ENCODE measurements at regions not wholly inside any gene's neighbourhood (a gene's known extent, or its start where the extent isn't known, plus 50 kb on each side); places are given as distances from the start of the nearest gene placed in this dataset.
"Not testable (repeated sequence)": the region's sequence is repeated elsewhere in the genome, so short reads cannot be mapped to it uniquely, and the experiment has no call there.

GRCh38 chr9:74172874-74173273, 324.3 kb upstream of the RORB start:
- TF ChIP-seq, protein P1, sequence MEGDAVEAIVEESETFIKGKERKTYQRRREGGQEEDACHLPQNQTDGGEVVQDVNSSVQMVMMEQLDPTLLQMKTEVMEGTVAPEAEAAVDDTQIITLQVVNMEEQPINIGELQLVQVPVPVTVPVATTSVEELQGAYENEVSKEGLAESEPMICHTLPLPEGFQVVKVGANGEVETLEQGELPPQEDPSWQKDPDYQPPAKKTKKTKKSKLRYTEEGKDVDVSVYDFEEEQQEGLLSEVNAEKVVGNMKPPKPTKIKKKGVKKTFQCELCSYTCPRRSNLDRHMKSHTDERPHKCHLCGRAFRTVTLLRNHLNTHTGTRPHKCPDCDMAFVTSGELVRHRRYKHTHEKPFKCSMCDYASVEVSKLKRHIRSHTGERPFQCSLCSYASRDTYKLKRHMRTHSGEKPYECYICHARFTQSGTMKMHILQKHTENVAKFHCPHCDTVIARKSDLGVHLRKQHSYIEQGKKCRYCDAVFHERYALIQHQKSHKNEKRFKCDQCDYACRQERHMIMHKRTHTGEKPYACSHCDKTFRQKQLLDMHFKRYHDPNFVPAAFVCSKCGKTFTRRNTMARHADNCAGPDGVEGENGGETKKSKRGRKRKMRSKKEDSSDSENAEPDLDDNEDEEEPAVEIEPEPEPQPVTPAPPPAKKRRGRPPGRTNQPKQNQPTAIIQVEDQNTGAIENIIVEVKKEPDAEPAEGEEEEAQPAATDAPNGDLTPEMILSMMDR (IDR thresholded peaks at IDR 0.05; ENCODE audit: low read depth, low read length), result no peak
- H3K4me3 ChIP-seq (replicated peaks in 1 of 2; ENCODE audit: low read depth in 2 of 2, low read length in 2 of 2), result no peak overlapping the region
- no peak for DNase-seq (ENCODE audit: low read depth in 2 of 2)

DNA sequence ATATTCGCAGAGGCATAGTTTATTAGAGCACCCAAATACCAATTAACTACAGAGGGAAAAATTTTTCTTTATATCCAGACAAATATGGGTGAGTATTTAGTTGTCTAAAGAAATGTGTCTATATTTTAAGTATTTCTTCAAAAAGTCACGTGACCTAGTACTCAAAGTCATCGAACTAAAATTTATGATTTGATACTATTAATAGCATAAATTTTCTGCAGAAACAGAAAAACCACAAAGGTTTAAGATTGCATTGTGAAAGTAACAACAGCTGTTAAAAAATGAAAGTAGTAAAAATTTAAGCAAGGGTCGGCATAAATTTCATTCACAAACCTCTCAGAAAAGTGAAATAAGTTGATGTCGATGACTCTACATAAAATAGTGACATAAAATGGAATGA, 323.9 kb upstream of the RORB start:
- TF ChIP-seq, protein P1 (IDR thresholded peaks at IDR 0.05; ENCODE audit: low read depth, low read length), result no peak
- DNase-seq (ENCODE audit: low read depth in 2 of 2), result no peak
- H3K4me3 ChIP-seq (replicated peaks in 1 of 2; ENCODE audit: low read depth in 2 of 2, low read length in 2 of 2), result no peak overlapping the region

DNA sequence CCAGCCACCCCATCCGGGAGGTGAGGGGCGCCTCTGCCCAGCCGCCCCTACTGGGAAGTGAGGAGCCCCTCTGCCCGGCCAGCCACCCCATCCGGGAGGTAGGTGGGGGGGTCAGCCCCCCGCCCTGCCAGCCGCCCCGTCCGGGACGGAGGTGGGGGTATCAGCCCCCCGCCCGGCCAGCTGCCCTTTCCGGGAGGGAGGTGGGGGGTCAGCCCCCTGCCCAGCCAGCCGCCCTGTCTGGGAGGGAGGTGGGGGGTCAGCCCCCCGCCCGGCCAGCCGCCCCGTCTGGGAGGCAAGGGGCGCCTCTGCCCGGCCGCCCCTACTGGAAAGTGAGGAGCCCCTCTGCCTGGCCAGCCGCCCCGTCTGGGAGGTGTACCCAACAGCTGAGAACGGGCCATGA, 299.4 kb upstream of the RORB start:
- DNase-seq (ENCODE audit: low read depth in 2 of 2); H3K4me3 ChIP-seq (replicated peaks in 1 of 2; ENCODE audit: low read depth in 2 of 2, low read length in 2 of 2): not testable (repeated sequence)

GRCh38 chr9:74205056-74205455, 292.1 kb upstream of the RORB start:
- DNase-seq (ENCODE audit: low read depth in 2 of 2), result no peak
- TF ChIP-seq, protein P1 (IDR thresholded peaks at IDR 0.05; ENCODE audit: low read depth, low read length), result no peak
- no peak overlapping the region for H3K4me3 ChIP-seq (replicated peaks in 1 of 2; ENCODE audit: low read depth in 2 of 2, low read length in 2 of 2)

DNA sequence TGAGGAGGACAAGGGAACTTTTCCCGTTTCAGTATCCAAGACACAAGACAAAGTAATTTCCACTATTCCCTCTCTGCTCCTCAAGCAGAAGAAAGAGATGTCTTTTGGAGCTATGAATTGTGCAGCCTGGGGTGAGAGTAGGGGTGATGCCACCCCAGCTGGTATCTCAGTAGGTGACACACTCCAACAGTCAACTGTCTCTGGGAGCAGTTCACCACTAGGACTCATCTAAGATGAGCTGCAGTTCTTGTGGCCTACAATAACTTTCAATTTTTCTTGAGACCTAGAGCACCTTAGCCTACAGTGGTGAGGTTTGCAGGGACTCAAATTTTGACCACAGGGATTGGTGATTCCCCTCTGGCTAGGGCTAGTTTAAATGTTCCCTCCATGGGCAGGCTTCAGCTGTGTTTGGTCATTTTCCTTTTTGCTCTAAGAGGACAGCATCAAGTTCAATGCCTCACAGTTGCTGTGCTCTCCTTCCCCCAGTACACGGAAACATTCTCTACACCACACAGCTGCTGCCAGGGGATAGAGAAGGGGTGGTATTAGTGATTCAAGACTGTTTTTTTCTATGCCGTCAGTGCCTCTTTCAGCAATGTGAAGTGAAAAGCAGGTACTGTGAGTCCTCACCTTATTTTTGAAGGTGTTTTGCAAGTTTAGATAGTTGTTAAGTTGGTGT, 278.6 kb upstream of the RORB start:
- no peak for DNase-seq (ENCODE audit: low read depth in 2 of 2)
- H3K4me3 ChIP-seq (replicated peaks in 1 of 2; ENCODE audit: low read depth in 2 of 2, low read length in 2 of 2), result no peak overlapping the region
- TF ChIP-seq, protein P1 (IDR thresholded peaks at IDR 0.05; ENCODE audit: low read depth, low read length), result no peak

DNA sequence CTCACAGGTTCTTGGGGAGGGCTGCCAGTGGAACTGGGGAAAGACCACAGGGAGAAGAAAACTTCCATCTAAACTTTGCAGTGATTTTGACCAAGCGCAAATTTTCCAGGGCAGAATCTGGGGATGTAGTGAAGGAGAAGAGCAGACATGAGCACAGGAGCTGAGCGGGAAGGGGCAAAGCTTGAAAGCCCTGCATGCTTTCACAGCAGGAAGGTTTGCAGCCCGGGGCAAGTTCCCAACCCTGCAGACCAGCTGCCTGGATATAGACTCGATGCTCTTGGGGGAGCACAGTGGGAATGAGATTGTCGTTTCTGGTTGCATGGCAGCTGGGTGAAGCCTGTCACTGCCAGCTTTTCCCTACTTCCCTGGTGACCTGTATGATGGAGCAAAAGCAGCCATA, 276.8 kb upstream of the RORB start:
- TF ChIP-seq, protein P1 (IDR thresholded peaks at IDR 0.05; ENCODE audit: low read depth, low read length), result no peak
- no peak for DNase-seq (ENCODE audit: low read depth in 2 of 2)
- H3K4me3 ChIP-seq (replicated peaks in 1 of 2; ENCODE audit: low read depth in 2 of 2, low read length in 2 of 2), result no peak overlapping the region

GRCh38 chr9:74236857-74237256, 260.3 kb upstream of the RORB start:
- TF ChIP-seq, protein P1 (IDR thresholded peaks at IDR 0.05; ENCODE audit: low read depth, low read length), result no peak
- no peak overlapping the region for H3K4me3 ChIP-seq (replicated peaks in 1 of 2; ENCODE audit: low read depth in 2 of 2, low read length in 2 of 2)
- no peak for DNase-seq (ENCODE audit: low read depth in 2 of 2)
